ENCODE measurements at regions not wholly inside any gene's neighbourhood (a gene's known extent, or its start where the extent isn't known, plus 50 kb on each side); places are given as distances from the start of the nearest gene placed in this dataset.
A peak's percentile ranks its signal among the peaks of the same experiment; 100 is the strongest.

DNA sequence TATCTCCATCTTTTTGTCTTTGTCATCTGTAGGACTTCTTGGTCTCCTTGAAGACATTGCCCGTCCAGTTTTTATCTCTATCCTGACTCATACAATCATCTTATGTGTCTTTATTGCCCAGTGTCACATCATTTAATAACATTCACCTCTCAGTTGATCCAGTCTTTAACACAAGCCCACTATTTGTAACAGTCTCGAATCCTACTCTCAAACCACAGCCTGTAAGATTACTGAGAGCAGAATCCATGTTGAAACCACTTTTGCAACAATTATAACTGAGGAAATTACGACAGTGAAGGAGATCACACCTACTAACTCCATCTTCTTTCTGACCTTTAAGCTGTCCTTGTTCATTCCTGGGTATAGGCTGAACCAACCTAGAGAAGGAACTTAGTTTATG, 1206.0 kb upstream of the ZEB2 start (continued):
- TF ChIP-seq ZNF462 (CRISPR knock-in tag; IDR thresholded peaks at IDR 0.05): no peak
- no peak for TF ChIP-seq ZNF114 (CRISPR knock-in tag; IDR thresholded peaks at IDR 0.05)
- no peak for TF ChIP-seq CREB1 (CRISPR knock-in tag; IDR thresholded peaks at IDR 0.05; ENCODE audit: low read depth)
- TF ChIP-seq EZH2phosphoT487 (IDR thresholded peaks at IDR 0.05; ENCODE audit: unreplicated experiment): no peak
- TF ChIP-seq POLR2AphosphoS5 (IDR thresholded peaks at IDR 0.05; ENCODE audit: low read depth): no peak

DNA sequence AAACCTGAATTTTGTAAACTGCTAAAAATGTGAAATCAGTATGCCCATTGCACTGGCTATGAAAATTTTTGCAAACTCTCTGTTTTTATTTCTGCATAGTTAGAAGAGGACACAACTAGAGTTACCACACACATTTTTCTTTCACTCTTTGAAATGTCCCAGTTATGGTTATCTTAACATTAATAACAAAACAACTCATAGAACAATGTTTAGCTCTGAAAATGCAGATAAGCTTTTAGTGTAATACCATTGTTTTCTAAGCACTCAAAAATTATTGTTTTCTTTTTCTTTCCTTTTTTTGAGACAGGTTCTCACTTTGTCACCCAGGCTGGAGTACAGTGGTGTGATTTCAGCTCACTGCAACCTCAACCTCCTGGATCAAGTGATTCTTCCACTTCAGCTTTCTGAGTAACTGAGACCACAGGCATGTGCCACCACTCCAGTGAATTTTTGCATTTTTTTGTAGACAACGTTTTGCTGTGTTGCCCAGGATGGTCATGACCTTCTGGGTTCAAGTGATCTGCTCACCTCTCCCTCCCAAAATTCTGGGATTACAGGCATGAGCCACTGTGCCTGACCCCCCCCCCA, 1204.5 kb upstream of the ZEB2 start:
- no peak overlapping the region for H2AFZ ChIP-seq
- H3K9me2 ChIP-seq (ENCODE audit: insufficient read depth): peaks cover 11% of the 10 kb centered on the region; the same call in 1 of the 2 replicates
- no peaks in the 10 kb centered on the region for H3K27me3 ChIP-seq (ENCODE audit: insufficient read depth)
- H3F3A ChIP-seq (replicated peaks; ENCODE audit: low read depth): no peaks in the 10 kb centered on the region
- H3K79me2 ChIP-seq (replicated peaks; ENCODE audit: insufficient read depth): no peaks in the 10 kb centered on the region
- TF ChIP-seq EZH2phosphoT487 (IDR thresholded peaks at IDR 0.05; ENCODE audit: unreplicated experiment) (no peak), STAT1 (IDR thresholded peaks at IDR 0.05; ENCODE audit: unreplicated experiment) (no peak), ETS1 (IDR thresholded peaks at IDR 0.05) (no peak), NANOG (IDR thresholded peaks at IDR 0.05; ENCODE audit: borderline replicate concordance) (no peak), ZNF114 (CRISPR knock-in tag; IDR thresholded peaks at IDR 0.05) (no peak)
- H3K27ac ChIP-seq (ENCODE audit: low read depth): no peak overlapping the region
- H3K4me3 ChIP-seq: no peak overlapping the region
- Mint-ChIP-seq H3K27me3 (ENCODE audit: insufficient read depth, low read depth, poor library complexity) (peaks cover 2% of the 10 kb centered on the region), H3K4me3 (no peak overlapping the region), H3K4me1 (no peaks in the 10 kb centered on the region; the same call in 2 of the 3 replicates), H3K36me3 (ENCODE audit: low read depth) (peaks cover 6% of the 10 kb centered on the region; the same call in 2 of the 3 replicates), H3K27ac (peak overlapping the region; percentile 56; the same call in 1 of the 2 replicates), H3K9me3 (peaks cover 3% of the 10 kb centered on the region; the same call in 2 of the 3 replicates)
- H3K36me3 ChIP-seq (ENCODE audit: insufficient read depth): no peaks in the 10 kb centered on the region
- DNase-seq (ENCODE audit: low spot score) (no peak), ATAC-seq (no peak)
- H3K4me2 ChIP-seq: no peak overlapping the region
- no peaks in the 10 kb centered on the region for H4K20me1 ChIP-seq (replicated peaks; ENCODE audit: insufficient read depth)
- H3K4me1 ChIP-seq (ENCODE audit: insufficient read depth): no peaks in the 10 kb centered on the region

All from GM23338 (cell line).